GM19467 (cell line): ENCODE measurements at regions not wholly inside any gene's neighbourhood (a gene's known extent, or its start where the extent isn't known, plus 50 kb on each side); places are given as distances from the start of the nearest gene placed in this dataset.

Experiments
- ATAC-seq: cut with Tn5 transposase; IDR thresholded peaks from one replicate; pipeline ENCODE4 v1.9.1; 2021; ENCODE audit warnings: mild to moderate bottlenecking, moderate library complexity; ENCODE audit not compliant: unreplicated experiment

DNA sequence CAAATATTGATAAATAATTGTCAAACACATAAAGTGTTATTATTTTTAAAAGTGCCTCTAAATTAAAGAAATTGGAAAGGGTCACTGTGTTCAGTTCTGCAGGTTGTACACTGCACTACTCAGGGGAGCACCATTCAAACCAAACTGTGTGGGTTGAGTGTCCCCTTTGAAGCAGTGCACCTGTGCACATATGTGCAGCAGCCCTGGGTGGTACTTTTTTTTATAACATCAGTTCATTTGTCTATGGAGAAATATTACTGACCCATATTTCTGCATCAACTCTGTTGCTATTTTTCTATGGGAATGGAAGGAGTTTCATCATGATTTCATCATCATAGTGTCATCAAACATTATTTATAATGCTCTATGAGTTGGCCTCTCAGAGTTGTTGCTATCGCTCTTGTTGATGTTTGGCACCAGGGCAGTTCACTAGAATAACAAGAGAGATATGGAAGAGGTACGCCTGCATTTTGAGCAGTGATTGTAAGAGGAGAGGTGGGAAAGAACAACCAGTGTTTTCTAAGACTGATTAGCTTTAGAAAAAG lies 457.6 kb downstream of the TFAP2A start:
- ATAC-seq, result no peak

DNA sequence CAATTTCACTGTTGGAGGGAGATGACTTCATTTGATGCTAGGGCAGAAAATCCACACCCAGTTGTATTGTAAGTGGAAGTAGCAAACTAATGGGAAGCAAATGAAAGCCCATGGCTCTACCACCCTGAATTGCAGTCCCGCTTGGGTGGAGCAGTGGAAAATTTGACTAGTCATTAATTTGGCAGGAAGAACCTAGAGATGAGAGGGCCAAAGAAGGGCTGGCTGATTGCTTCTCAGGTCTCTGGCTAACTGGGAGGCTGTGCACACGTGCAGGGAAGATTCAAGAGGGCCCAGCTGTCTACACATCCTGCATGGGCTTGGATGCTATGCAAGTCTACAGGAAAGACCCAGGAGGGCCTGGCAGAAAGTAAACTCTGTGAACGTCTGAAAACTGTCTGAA lies 466.2 kb downstream of the TFAP2A start:
- no peak for ATAC-seq

- no peak for ATAC-seq
Measured at GRCh38 chr6:9943986-9944385, 470.9 kb downstream of the TFAP2A start.

- ATAC-seq, result no peak
Measured at GRCh38 chr6:9943026-9943425, 471.8 kb downstream of the TFAP2A start.

DNA sequence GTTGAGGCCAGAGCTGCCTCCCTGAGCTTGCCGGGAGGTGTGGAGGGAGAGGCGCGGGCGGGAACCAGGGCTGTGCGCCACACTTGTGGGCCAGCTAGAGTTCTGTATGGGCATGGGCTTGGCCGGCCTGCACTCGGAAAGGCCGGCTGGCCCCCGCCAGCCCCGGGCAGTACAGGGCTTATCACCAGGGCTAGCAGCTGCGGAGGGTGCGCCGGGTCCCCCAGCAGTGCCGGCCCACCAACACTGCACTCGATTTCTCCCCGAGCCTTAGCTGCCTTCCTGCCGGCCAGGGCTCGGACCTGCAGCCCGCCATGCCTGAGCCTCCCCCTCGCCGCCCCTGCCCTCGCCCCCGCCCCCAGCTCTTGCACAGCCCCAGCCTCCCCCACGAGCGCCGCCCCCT lies 472.7 kb downstream of the TFAP2A start:
- ATAC-seq, result no peak

GRCh38 chr6:9938801-9939200 lies 476.1 kb downstream of the TFAP2A start:
- no peak for ATAC-seq

GRCh38 chr6:9937031-9937763 lies 477.7 kb downstream of the TFAP2A start:
- ATAC-seq, result no peak

DNA sequence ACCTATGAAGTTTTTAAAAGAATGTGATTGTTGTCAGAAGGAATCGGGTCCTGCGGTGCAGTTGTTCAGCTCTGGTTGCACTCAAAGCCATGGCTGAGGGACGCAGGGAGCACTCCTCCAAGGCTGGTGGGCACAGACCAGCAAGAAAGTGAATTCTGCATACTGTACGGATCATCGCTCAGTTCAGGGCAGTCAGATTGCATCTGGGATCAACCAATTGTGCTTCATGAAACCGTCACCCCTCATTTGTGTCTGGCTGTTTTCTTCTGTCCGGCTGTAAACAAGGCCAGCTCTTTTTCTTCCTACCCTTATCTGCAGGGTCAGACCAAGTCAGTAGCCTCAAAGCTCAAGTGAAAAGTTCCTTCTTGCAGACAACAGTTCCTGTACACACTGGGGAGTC lies 478.3 kb downstream of the TFAP2A start:
- ATAC-seq, result no peak

- no peak for ATAC-seq
Measured at GRCh38 chr6:9933677-9934076, 481.2 kb downstream of the TFAP2A start.

DNA sequence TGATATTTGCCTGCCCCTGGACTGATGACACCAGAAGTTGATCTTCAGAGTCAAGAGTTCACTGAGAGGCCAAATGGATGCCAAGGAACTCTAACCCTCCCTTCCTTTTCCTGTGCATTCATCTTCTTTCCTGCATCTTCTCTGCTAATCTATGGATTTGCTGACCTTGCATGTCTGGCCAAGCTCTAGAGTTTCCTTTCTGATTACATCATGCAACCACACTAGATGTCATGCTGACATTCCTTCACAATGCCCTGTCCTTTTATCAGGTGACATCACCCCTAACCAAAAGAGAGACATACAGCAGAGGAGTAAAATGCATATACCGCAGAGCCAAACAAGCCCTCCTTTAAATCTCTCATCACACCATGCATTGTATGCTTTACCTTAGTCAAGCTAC lies 487.6 kb downstream of the TFAP2A start:
- ATAC-seq, result no peak

DNA sequence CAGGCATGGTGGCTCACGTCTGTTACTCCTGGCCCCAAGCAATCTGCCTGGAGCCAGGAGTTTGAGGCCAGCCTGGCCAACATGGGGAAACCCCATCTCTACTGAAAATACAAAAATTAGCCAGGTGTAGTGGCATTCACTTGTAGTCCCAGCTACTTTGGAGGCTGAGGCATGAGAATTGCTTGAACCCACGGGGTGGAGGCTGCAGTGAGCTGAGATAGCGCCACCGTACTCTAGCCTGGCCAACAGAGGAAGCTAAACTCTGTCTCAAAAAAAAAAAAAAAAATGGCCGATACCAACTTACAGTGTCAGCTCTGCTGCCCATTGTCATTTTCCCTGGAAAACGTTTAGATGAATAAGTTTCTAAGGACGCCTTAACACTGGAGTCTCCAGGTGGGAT lies 489.9 kb downstream of the TFAP2A start:
- ATAC-seq, result no peak

DNA sequence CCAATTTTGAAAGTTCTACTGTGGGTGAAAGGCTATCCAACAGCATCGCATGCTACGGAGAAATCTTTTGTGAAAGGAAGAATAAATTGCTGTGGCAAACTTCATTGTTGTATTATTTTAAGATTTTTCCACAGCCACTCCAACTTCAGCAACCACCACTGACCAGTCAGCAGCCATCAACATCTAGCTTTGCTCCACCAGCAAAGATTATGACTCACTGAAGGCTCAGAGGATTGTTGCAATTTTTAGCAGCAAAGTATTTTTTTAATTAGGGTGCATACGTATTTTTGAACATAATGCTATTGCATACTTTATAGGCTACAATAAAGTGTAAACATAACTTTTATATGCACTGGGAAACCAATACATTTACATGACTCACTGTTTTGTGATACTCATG lies 493.5 kb downstream of the TFAP2A start:
- ATAC-seq, result no peak

DNA sequence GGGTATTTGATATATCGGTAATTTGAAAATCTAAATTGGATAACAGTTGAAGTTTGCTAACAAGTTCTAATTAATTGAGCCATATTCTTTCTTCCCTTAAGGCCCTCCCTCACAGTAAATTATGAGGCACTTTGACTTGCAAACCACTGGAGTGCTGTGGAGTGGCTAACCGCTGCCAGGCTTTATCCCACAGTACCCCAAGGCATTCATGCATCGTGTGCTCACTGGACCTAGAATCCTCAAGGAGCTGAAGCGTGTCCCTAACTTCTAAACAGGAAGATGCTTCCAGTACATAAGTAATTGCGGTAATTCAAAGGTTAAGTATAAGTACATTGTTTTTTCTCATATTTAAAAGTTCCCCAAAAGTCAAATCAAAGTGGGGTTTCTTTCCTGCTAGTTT lies 499.9 kb downstream of the TFAP2A start:
- ATAC-seq, result no peak

- ATAC-seq, result no peak
Measured at GRCh38 chr6:9901376-9901775, 513.5 kb downstream of the TFAP2A start.

GRCh38 chr6:9896806-9897205 lies 518.1 kb downstream of the TFAP2A start:
- ATAC-seq, result no peak

DNA sequence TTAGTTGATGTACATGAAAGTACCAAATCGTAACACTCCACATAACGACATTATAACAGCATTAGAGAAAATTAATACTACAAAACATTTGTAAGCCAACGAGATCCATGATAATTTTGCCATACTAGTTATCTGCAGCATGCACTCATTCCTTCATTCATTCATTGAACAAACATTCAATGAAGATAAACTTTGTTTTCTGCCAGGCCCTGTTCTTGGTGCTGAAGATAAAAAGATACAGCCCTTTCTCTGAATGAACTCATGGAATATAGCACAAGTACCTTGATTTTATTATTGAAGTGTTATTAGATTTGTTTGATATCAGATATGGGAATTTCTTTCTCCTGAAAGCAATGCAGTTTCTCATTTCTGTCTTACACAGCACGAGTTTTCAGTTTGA lies 524.0 kb downstream of the TFAP2A start:
- ATAC-seq, result no peak

DNA sequence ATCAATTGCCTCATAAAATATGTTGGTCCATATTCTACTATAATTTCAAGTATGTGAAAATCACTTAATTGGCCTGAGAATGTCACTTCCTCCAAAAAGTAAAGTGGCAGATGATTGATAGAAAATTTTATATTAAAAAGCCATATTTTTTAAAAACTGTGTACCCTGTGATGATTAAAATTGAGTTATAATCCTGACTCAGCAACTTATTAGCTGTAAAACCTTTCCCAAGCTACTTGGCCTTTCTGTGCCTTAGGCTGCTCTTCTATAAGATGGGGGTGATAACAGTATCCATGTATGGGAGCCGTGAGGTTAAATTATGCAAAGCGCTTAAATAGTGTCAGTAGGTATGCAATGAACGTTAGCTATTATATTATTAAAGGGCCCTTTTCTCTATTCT lies 524.4 kb downstream of the TFAP2A start:
- ATAC-seq, result no peak

DNA sequence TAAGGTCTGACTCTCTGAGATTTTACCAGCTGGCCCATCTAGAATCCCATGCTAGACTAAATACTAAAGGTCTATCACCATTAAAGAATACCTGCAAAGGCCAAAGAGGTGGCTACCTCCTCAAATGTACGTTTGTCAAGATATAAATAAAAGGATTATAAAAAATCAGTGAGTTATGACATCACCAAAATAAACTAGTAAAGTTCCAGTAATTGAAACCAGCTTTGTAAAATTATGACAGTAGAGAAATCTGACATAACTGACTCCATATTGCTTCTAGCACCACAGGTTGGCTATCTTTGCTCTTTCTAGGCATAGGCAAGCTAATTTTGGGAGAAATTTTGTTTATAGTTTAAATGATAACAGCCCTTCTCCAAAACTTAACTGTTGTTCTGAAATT lies 536.3 kb downstream of the TFAP2A start:
- ATAC-seq, result no peak

DNA sequence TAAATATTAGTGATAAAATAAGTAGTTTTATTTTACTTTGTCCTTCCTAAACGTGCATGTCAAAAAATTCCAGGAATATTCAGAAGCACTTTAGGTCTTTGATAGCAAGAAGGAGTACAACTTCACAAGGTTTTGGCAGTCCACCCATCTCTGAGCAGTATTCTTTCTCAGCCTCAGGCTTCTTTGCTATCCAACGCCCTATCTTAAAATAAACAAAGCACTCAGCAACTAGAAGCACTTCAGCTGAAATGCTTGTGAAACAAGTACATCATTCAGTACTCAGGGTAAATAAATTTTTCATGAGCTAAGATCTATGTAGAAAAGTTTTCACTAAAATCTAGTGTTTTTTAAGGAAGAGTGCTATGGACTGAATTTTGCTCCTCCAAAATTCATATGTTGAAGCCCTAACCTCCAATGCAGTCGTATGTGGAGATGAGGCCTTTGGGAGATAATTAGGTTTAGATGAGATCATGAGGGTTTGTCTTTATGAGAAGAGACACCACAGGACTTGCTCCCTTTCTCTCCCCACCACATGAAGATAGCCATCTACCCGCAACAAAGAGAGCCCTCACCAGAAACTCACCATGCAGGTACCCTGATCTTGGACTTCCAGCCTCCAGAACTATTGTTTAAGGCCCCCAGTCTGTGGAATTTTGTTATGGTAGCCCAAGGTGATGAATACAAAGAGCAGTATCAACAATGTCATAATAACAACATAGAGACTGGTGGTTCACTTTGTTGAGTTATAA lies 539.1 kb downstream of the TFAP2A start:
- no peak for ATAC-seq

- no peak for ATAC-seq
Measured at GRCh38 chr6:9862603-9863167, 552.2 kb downstream of the TFAP2A start.

DNA sequence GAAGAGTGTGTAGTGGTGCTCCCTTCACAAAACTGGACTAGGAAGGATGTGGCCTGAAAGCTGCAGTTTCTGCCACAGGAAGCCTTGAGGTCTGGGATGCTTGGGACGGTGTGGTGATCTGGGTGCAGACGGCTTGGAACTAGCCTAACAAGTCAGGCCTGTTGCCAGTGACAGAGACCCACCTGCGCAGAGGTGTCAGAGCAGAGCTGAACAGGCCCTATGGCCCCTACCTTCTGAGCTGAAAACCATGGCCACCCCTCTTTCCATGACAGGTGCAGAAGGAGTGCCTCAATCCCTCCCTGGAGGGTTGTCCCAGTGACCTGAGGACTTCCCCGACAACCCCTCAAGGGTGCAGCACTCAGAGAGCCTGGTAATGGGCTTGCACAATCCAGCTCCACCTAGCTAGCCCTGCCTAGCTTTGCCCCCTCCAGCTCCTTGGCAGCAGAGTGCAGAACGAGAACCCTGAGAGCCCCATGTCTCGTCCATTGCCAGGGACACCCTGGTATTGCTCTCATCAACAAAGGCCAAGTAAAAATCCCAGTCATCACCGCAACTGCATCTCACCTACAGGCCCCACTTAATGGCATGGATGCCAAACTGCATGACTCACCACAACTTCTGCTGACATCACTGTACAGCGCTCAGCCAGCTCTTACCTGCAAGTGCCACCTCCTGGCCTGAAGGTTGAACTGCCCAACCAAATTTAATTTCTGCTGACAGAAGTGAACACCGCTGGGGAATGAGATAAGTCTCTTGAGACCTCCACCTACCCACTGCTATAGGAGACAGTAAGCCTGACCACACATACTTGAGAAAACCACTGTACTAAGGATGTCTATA lies 563.1 kb downstream of the TFAP2A start:
- no peak for ATAC-seq
